Adrenal gland (tissue), 5 donors: ENCODE measurements at regions not wholly inside any gene's neighbourhood (a gene's known extent, or its start where the extent isn't known, plus 50 kb on each side); places are given as distances from the start of the nearest gene placed in this dataset.

ENCODE experiments used
- CTCF ChIP-seq, 6 experiments: fragments of 450-650 bp in 4 of 6; fragments of 200-600 bp in 2 of 6; sonication (generic) in 1 of 6; IDR thresholded peaks; 1 replicate in 5 of 6; 2 replicates in 1 of 6; pipeline versions ENCODE4 v1.5.1 to v1.8.0; 2016 to 2021; ENCODE audit warnings: antibody characterized with exemption in 6 of 6, mild to moderate bottlenecking in 2 of 6, moderate library complexity in 1 of 6
- POLR2A ChIP-seq, 2 donors: fragments of 450-650 bp; IDR thresholded peaks; one replicate each; pipeline ENCODE4 v1.6.1; 2017; ENCODE audit warnings: antibody characterized with exemption in 2 of 2, mild to moderate bottlenecking in 2 of 2, moderate library complexity in 1 of 2
- donor health status: DM: no; HTN: no; CAD: no.

DNA sequence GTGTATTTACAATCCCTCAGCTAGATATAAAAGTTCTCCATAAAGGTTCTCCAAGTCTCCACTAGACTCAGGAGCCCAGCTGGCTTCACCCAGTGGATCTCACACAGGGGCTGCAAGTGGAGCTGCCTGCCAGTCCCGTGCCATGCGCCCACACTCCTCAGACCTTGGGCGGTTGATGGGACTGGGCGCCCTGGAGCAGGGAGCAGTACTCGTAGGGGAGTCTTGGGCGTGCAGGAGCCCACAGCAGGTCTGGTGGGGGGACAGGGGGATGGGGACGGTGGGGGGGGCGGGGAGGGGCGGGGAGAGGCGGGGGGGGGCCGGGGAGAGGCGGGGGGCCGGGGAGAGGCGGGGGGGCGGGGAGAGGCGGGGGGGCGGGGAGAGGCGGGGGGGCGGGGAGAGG lies 54.7 kb upstream of the RND3 start:
- TF ChIP-seq CTCF (IDR thresholded peaks at IDR 0.05), result no peak
- TF ChIP-seq POLR2A (IDR thresholded peaks at IDR 0.05), result no peak
